Endothelial cell of umbilical vein (primary cell): ENCODE measurements at regions not wholly inside any gene's neighbourhood (a gene's known extent, or its start where the extent isn't known, plus 50 kb on each side); places are given as distances from the start of the nearest gene placed in this dataset.

Experiments used
- BruUV-seq: library from RNA; stranded (reverse); fragments of 400-500 nt; replicated peaks from 2 replicates; lab custom pipeline; 2021; lab: Mats Ljungman, UMichigan
- CTCF ChIA-PET: fragments of 300-600, 350-600 bp; sonication (Branson Sonifier 250); formaldehyde crosslinking; loops from one replicate; lab custom pipeline; 2021; ENCODE audit warnings: antibody characterized with exemption, inconsistent platforms; lab: Charles Lee
- POLR2A ChIA-PET: fragments of 300-600, 350-600 bp; sonication (Branson Sonifier 250); formaldehyde crosslinking; loops from one replicate; lab custom pipeline; 2021; ENCODE audit warnings: antibody characterized with exemption, inconsistent platforms; lab: Charles Lee
- DNase-seq: peaks from one replicate; pipeline ENCODE4 v3.0.0-alpha.2; 2011; ENCODE audit warnings: low read depth, low spot score
- FAIRE-seq: peaks from 2 replicates; lab custom pipeline; 2011; peaks lifted over from hg19 to GRCh38; lab: Jason Lieb, UNC
- H2AFZ ChIP-seq: 2 replicates; pipeline ENCODE4 v1.6.0; 2012; ENCODE audit warnings: low read depth, low read length, control low read depth, inconsistent platforms
- H3K27ac ChIP-seq: 2 replicates; pipeline ENCODE4 v1.5.1; 2011; ENCODE audit warnings: low read depth, mild to moderate bottlenecking, control low read depth, low read length, moderate library complexity; ENCODE audit not compliant: insufficient read depth
- H3K27me3 ChIP-seq, 2 experiments: 2 replicates each; pipeline versions ENCODE4 v1.6.0 to v1.6.1; 2011; ENCODE audit warnings: low read length in 2 of 2, mixed read lengths in 1 of 2; ENCODE audit not compliant: control insufficient read depth in 2 of 2, insufficient read depth in 2 of 2
- H3K36me3 ChIP-seq, 2 experiments: 2 replicates in 1 of 2; 3 replicates in 1 of 2; pipeline ENCODE4 v1.5.1; 2011; ENCODE audit warnings: low read length in 2 of 2, mild to moderate bottlenecking in 1 of 2, moderate library complexity in 1 of 2; ENCODE audit not compliant: control insufficient read depth in 2 of 2, insufficient read depth in 2 of 2; ENCODE audit errors: extremely low read depth in 1 of 2
- H3K4me1 ChIP-seq: 3 replicates; pipeline ENCODE4 v1.5.1; 2011; ENCODE audit warnings: mild to moderate bottlenecking, low read length; ENCODE audit not compliant: control insufficient read depth, insufficient read depth; ENCODE audit errors: extremely low read depth
- H3K4me2 ChIP-seq: 2 replicates; pipeline ENCODE4 v1.6.1; 2011; ENCODE audit warnings: low read length, control low read depth, mixed read lengths; ENCODE audit not compliant: insufficient read depth
- H3K4me3 ChIP-seq, 3 experiments: fragments of 200-600 bp in 1 of 3; sonication (generic), shearing (Covaris generic) in 1 of 3; replicated peaks in 1 of 3; 2 replicates each; pipeline ENCODE4 v1.5.1; 2011 to 2016; ENCODE audit warnings: control low read depth in 3 of 3, low read length in 3 of 3, mild to moderate bottlenecking in 2 of 3, inconsistent platforms in 1 of 3, low read depth in 1 of 3, moderate library complexity in 1 of 3; ENCODE audit not compliant: insufficient read depth in 1 of 3
- H3K79me2 ChIP-seq: 2 replicates; pipeline ENCODE4 v1.6.0; 2012; ENCODE audit warnings: low read length, inconsistent platforms; ENCODE audit not compliant: control insufficient read depth, insufficient read depth
- H3K9ac ChIP-seq: replicated peaks from 2 replicates; pipeline ENCODE3; 2011; ENCODE audit warnings: low read length, control low read depth; ENCODE audit not compliant: insufficient read depth; ENCODE audit errors: extremely low read depth
- H3K9me1 ChIP-seq: replicated peaks from 3 replicates; pipeline ENCODE4 v1.6.0; 2011; ENCODE audit warnings: mild to moderate bottlenecking, low read length; ENCODE audit not compliant: control insufficient read depth, insufficient read depth; ENCODE audit errors: extremely low read depth
- H3K9me3 ChIP-seq: replicated peaks from 2 replicates; pipeline ENCODE4 v1.5.1; 2012; ENCODE audit warnings: low read length, inconsistent platforms; ENCODE audit not compliant: control insufficient read depth, insufficient read depth
- H4K20me1 ChIP-seq: replicated peaks from 2 replicates; pipeline ENCODE3; 2011; ENCODE audit warnings: mild to moderate bottlenecking, low read length; ENCODE audit not compliant: control insufficient read depth, insufficient read depth; ENCODE audit errors: extremely low read depth
- CTCF ChIP-seq, 2 donors: IDR thresholded peaks; 1 replicate in 1 of 2; 2 replicates in 1 of 2; pipeline ENCODE4 v1.5.1; 2011; ENCODE audit warnings: low read length in 2 of 2, mild to moderate bottlenecking in 2 of 2, moderate library complexity in 2 of 2, control low read depth in 1 of 2, inconsistent platforms in 1 of 2, low read depth in 1 of 2; ENCODE audit not compliant: insufficient read depth in 1 of 2; ENCODE audit errors: extremely low read depth in 1 of 2
- EZH2 ChIP-seq: IDR thresholded peaks from 2 replicates; pipeline ENCODE4 v1.6.1; 2012; ENCODE audit warnings: borderline replicate concordance, low read depth, mild to moderate bottlenecking, moderate library complexity, low read length, inconsistent platforms; ENCODE audit not compliant: severe bottlenecking
- FOS ChIP-seq: IDR thresholded peaks from 2 replicates; pipeline ENCODE4 v1.6.1; 2011; ENCODE audit warnings: mild to moderate bottlenecking, low read length, moderate library complexity, borderline replicate concordance; ENCODE audit not compliant: insufficient read depth
- GATA2 ChIP-seq: IDR thresholded peaks from 2 replicates; pipeline ENCODE4 v1.7.0; 2011; ENCODE audit warnings: low read depth, mild to moderate bottlenecking, moderate library complexity, mixed read lengths, low read length; ENCODE audit not compliant: insufficient read length, insufficient read depth
- JUN ChIP-seq: IDR thresholded peaks from 2 replicates; pipeline ENCODE4 v1.6.1; 2011; ENCODE audit warnings: borderline replicate concordance, low read depth; ENCODE audit not compliant: insufficient read length, insufficient read depth
- MAX ChIP-seq: IDR thresholded peaks from 2 replicates; pipeline ENCODE4 v1.6.1; 2011; ENCODE audit not compliant: insufficient read depth, insufficient read length
- MYC ChIP-seq: IDR thresholded peaks from one replicate; pipeline ENCODE4 v1.6.1; 2011; ENCODE audit warnings: mild to moderate bottlenecking, low read depth, low read length
- POLR2A ChIP-seq: IDR thresholded peaks from 2 replicates; pipeline ENCODE4 v1.6.1; 2012; ENCODE audit warnings: low read depth, mild to moderate bottlenecking, control low read depth, low read length
- POLR2AphosphoS5 ChIP-seq: IDR thresholded peaks from 2 replicates; pipeline ENCODE4 v1.6.1; 2012; ENCODE audit warnings: low read depth, mild to moderate bottlenecking, control low read depth, low read length, moderate library complexity; ENCODE audit not compliant: insufficient read depth
- dilution Hi-C: fragments of 300-500 bp; cut with MboI; formaldehyde crosslinking; loops from one replicate; pipeline ENCODE4 v1.15.0; 2019; ENCODE audit warnings: low sequenced_read_pairs; ENCODE audit not compliant: extremely low pct_ligation_motif_present
- intact Hi-C: fragments of 100-400 bp; cut with micrococcal nuclease; formaldehyde crosslinking; loops from one replicate; pipeline ENCODE4 v1.10.0; 2022

GRCh38 chr2:221999166-221999565 is 299.6 kb downstream of the PAX3 start:
- no TSS peak for BruUV-seq
- no peaks in the 10 kb centered on the region for H3K4me1 ChIP-seq
- DNase-seq (no peak), FAIRE-seq (no peak)
- CTCF ChIA-PET, result no interaction called here
- H4K20me1 ChIP-seq, result no peaks in the 10 kb centered on the region
- no peak overlapping the region for H3K9ac ChIP-seq
- no peaks in the 10 kb centered on the region for H3K27me3 ChIP-seq
- no peaks in the 10 kb centered on the region for H3K36me3 ChIP-seq
- H3K4me2 ChIP-seq, result no peak overlapping the region
- no peaks in the 10 kb centered on the region for H3K79me2 ChIP-seq
- dilution Hi-C loops, result no loop called here
- intact Hi-C loops, result no loop called here
- no peaks in the 10 kb centered on the region for H3K9me1 ChIP-seq
- H2AFZ ChIP-seq, result no peak overlapping the region
- POLR2A ChIA-PET, result no interaction called here
- TF ChIP-seq FOS (no peak), MYC (no peak), POLR2AphosphoS5 (no peak), EZH2 (no peak), GATA2 (no peak), CTCF (IDR thresholded peaks at IDR 0.05; ENCODE audit: extremely low read depth in 1 of 2, insufficient read depth in 1 of 2, low read depth in 1 of 2, low read length in 2 of 2) (no peak), POLR2A (no peak), JUN (no peak), MAX (no peak)
- H3K4me3 ChIP-seq, result no peak overlapping the region
- H3K27ac ChIP-seq, result no peak overlapping the region
- no peaks in the 10 kb centered on the region for H3K9me3 ChIP-seq
